ENCODE measurements at regions not wholly inside any gene's neighbourhood (a gene's known extent, or its start where the extent isn't known, plus 50 kb on each side); places are given as distances from the start of the nearest gene placed in this dataset.
"Not testable (repeated sequence)": the region's sequence is repeated elsewhere in the genome, so short reads cannot be mapped to it uniquely, and the experiment has no call there.

DNA sequence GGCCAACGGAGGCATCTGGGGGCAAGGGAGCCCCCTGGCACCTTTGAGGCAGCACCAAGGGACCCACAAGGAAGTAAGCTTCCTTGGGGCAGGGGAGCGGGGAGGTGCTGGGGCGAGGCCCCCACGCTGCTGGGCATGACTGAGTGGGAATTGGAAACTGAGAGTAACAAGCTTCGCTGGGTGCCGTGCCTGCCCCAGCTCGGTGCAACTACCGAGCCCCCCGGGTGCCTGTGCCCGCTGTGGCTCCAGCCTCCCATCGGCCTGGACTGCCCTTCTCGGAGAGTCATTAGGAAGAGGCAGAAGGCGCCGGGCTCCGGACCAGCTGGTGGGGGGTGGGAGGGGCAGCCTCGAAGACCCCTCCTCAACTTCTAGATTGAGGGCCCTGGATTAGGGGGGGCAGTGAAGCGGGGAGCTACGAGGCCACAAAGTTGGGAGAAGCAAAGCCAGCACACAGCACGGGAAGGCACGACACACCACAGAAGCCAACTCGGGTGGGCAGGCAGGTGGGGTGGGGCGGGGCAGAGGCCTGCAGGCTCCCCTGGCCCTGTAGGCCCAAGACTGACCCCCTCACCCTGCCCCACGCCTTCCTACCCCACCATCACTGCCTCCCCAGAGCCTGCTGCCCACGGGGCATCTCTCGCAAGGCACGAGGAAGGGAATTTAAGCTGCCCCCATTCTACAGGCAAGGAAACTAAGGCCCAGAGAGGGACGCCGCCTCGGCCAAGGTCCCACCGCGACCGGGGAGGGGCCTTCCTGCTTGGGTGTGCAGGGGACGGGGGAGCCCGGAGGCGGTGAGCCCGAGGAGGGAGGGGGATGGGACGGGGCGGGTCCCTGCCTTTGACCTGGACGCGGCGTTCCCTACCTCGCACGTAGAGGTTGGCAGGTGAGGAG lies 83.2 kb downstream of the PTPRS start:
- DNase-seq (ENCODE audit: low read depth in 2 of 2) = no peak

DNA sequence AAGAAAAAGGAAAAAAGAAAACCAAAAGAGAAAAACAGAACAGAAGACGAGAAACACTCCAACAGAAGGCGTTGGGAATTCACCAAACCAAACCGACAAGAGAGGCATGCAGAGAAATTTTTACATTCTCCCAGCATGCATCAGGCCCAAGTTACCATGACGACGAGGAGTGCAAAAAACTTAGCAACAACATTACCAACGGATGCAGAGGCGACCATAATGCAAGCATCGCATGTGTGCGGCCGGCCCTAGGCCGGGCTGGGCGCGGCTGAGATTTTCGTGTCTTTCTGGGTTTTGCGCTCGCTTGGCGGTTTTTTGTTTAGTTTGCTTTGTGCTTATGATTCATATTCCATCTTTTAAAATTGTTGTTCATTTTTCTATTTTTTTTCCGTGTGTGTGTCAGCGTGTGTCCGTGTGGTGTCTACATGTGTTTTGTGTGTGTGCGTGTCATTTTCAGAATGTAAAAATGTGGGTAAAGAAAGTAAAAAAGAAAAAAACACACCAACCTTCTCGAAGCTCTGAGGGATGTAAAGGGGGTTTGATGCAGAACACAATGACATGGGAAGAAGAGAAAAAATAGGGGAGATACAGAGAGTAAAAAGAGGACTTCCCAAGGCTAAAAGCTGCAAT lies 84.9 kb downstream of the PTPRS start:
- no peak for DNase-seq (ENCODE audit: low read depth in 2 of 2)

DNA sequence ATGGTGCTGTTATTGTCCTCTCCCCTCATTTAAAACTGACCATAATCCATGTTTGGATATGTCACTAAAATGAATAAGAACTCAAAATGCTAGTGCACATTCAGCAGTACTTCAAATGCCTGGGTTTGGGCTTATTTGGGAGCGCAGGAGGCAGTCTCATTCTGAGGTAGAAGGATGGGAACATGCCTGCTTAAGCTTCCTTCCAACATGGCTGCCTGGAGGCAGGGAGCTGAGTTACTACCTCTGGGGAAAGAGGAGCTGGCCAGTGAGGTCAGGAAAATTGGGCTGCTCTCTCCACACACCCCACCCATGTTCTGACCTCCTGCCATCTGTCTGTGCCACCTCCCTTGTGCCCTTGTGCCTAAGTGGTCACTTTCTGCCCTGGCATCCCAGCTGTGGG lies 85.7 kb downstream of the PTPRS start:
- DNase-seq (ENCODE audit: low read depth in 2 of 2) = no peak

DNA sequence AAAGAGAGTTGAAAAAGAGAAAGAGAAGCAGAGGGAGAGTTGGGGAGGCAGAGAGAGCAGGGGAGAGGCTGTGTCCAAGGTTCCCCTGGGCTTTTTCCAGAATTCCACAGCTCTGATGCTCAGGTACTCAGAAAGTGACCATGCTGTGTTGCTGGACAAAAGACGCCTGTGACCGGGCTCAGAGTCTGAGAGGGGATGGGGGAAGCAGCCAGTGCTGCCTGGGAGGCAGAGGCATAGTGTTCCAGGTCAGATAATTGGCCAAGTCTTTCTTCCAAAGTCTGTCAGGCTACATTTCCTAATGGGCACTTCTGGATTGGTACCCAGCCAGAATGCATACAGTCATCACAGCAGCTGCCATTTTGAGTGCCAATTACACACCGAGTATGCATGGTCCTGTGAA lies 86.1 kb downstream of the PTPRS start:
- DNase-seq (ENCODE audit: low read depth in 2 of 2) = no peak

DNA sequence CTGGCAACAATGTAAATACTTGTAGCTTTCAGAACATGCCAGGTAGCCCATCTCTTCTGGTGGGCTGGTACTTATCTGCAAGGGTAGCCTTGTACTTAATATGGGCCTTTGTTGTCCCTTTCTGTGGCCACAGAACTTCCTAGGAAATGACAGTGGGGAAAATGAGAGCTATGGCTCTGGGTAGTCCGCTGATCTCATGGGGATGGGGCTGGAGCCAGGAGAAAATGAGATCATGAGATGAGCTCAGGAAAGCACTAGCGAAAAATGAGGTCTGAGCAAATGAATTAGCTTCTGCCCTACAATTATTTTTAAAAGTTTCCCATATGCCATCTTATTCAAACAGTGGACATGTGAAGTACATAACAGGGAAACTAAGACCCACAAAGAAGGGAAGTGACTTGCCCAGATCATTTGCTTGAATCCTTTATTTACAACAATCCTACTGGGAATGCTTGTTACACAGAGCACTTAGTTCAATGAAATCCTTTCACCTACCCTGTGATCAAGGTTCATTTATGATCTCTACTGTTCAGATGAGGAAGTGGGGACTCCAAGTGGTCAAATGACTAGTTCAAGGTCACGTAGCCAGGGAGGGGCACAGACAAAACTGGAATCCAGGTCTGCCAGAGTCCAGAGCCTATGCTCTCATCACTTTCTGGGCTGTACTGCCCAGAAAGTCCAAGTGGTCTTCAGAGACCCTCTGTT lies 87.1 kb downstream of the PTPRS start:
- DNase-seq (ENCODE audit: low read depth in 2 of 2) = no peak

DNA sequence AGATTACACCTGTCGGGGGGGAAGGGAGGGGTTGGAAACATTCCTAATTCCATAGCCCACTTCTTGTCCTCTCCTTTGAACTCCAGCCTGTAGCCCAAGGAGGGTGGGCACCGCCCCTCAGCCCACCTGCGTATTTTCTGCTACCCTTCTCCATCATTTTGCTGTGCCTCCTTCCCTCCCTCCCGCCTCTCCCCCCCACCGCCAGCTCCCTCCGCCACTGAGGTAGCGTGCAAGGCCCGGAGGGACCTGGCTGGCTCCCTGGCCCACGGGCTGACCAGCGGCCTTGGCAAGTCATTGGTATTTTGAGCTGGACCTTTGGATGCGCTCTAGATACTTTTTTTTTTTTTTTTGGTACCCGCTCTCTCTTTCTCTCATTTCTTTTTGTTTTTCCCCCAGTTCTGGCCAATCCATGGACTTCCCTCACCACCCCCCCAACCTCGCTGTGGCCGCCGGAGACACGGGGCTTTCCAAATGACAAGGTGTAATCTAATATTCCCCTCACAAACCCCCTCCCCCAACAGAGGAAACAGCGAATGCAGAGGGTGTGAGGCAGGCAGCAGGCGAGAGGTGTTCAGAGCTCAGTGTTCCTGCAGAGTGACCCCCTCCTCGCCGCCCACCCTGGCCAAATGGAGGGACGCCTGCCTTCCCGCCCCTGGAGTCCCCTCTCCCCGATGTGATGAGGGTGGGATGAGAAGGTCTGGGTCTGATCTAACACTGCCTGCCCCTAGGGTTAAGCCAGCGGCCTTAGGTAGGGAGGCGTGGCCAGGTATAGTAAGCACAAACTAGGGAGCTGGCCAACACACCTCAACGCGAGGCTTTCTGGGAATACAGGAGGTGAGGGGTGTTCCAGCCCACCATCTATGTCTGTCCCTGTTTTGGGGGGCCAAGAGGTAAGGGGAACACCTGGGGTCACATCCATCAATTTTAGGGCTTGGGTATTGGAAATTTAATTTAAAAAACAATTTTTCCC lies 89.2 kb downstream of the PTPRS start:
- DNase-seq (ENCODE audit: low read depth in 2 of 2) = no peak

DNA sequence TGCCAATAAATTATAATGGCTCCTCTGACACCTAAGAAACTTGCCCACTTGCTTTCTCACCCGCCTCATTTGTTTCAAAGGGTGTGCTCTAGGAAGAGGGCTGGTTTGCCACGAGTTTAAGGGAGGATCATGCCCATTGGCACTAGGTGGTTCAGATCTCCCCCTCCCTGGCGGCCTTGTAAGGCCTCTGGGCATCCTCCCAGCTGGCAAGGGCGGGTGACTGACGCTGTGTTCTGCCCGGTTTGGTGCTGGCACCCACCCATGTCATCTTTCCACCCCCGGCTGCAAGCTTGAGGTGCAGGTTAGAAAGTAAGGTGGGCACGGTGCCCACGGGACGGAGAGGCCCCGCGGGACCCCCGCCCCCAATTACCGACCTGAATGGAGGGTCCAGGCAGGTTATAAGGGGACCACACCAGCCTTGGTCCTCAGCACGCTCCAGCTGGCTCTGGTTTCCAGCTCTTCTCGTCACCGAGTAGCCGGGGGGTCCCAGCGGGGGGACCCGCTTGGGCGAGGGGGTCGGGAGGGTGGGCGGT lies 90.4 kb downstream of the PTPRS start:
- DNase-seq (ENCODE audit: low read depth in 2 of 2) = no peak

DNA sequence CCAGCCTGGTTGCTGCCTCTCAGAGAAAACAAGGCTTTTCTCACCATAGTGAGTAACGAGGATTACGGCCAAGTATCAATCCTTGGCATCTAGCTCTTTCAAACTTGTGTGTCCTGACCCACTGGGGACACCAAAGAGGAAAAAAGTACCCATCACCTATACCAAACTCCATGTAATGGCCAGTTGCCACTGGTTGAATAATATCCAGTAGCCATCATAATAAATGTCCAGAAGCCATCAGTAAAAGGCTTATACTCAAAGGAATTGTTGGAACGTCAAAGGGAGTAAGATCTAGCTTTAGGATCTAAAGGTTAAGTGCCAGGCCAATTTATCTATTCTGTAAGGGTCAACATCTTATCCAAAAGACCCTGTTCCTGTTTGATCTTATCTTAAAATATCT lies 91.1 kb downstream of the PTPRS start:
- DNase-seq (ENCODE audit: low read depth in 2 of 2) = no peak

DNA sequence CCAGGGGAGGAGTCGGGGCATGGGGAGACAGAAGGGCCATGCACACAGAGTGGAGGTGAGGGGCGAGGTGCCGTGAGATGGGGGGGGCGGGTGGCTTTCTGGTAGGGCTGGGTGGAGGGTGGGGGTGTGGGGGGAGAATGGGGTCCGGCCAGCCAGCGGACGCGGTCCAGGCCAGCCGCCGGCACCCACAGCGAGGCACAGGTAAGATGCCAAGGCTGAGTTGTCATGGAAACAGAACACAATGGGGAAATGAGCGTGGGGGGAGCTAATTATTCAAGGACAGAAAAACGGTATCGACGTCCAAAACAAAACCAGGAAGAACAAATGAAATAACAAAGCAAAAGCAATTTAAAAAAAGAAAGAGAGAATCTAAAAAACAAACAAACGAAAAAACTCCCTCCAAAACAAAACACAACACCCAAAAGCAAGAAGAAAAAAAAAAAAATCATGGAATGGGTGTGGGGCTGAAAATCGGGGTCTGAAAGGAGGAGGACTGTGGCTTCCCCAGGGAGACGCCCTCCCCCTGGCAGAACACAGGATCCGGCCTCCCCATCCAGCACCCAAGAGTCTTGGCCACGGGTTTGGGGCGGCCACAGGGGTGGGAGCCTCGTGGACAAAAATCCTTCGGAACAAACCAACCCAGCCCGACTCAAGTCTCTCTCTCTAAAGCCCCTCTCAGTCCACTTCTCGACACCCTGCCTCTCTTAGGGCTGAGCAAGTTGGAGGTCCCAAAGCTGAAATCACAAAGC lies 92.5 kb downstream of the PTPRS start:
- DNase-seq (ENCODE audit: low read depth in 2 of 2) = no peak

DNA sequence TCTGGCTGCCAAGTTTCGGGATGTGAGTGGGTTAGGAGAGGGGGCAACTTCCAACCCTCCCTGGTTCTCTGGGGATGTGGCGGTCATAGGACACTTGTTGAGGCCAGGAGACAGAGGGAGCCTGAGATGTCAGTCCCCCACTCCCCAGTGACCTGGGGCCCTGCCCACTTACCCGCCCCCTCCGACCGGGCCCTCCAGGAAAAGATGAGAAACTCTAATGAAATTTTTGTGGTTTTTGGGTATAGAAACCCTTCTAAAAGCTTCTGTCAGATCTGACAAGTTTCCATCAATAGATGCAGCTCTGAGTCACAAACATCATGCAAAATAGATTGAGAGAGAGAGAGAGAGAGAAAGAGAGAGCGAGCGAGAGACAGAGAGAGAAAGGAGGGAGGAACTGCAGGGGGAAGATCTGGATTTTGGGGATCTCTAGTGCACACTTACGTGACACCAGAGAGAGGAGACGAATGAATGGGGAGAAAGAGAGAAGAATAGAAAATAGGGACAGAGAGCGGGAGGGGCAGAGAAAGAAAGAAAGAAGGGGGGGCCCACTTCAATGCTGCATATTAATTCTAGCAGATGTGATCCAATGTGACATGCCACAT lies 94.0 kb downstream of the PTPRS start:
- peak; percentile 1 to 4 for DNase-seq (ENCODE audit: low read depth in 2 of 2)

DNA sequence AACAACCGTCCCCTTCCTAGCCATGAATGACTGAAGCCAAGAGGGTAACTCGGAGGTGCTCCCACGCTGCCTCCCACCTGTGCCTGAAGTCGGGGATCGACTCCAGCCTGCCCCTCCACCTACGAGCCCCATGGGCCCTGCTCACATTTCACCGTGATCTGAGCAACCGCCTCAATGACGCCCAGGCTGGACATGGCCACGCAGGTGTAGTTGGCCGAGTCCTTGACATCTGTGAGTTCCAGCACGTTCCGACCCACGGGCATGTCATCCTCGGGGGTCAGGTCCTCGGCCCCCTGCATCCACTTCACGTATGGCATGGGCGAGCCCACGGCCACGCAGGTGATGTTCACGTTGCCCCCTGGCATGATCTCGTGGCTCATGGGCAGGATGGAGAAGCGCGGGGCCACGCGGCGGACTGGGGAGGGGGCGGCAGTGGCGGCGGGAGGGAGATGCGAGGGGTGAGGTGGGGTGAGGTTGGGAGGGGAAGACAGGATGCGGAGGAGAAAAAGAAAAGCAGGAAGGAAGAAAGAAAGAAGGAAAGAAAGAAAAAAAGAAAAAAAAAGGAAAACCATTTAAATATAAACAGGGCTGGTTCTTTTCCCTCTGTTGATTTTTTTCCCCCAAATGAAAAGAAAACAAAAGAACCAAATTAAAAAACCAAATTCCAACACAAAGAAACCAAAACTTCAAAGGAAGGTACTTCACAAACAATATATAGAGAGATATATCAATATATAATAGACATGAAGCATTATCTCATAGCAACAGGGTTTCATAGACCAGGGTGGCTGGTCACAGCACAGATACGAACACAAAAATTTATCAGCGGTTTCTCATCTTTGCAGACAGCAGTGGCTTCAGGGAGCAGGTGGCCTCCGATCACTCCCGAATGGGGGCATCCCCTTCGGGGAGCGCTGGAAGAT lies 94.7 kb downstream of the PTPRS start:
- DNase-seq (ENCODE audit: low read depth in 2 of 2) = no peak

DNA sequence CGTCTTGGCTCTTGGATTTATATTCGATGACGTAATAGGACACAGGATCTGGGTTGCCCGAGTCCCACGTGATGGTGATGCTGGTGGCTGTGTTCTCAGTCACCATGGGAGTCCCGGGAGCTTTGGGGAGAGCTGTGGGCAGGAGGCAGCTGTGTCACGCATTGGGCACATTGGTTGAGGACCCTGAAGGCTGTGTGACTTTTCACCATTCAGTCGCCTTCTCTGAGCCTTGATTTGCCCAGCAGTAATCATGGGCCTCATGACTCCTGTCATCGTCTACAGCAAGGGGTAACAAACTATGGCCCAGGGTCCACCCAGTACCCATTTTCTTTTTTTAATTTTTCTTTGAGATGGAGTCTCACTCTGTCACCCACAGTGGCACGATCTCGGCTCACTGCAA lies 96.3 kb downstream of the PTPRS start:
- no peak for DNase-seq (ENCODE audit: low read depth in 2 of 2)

DNA sequence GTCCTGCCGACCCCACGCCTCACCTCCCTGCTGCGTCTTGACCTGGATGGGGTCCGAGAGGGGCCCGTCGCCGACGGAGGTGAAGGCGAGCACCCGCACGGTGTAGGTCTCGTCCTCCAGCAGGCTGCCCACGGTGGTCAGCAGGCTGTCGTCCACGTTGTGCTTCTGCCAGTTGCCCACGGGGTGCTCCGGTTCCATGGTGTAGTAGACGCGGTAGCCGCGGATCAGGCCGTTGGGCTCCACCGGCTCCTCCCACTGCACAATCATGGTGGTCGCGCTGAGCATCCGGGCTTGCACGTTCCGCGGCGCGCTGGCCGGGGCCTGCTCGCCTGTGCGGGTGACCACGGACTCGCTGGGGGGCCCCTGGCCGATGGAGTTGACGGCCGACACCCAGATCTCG lies 96.7 kb downstream of the PTPRS start:
- DNase-seq (ENCODE audit: low read depth in 2 of 2) = no peak

DNA sequence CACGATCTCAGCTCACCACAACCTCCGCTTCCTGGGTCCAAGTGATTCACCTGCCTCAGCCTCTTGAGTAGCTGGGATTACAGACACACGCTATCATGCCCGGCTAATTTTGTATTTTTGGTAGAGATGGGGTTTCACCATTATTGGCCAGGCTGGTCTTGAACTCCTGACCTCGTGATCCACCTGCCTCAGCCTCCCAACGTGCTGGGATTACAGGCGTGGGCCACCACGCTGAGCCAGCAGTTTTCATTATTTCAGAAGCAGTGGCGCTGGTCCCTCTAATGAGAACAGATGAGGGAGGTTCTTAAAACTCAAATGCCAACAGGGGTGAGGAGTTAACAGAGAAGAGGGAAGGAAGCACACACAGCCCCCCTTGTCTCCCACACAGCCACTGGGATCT lies 98.7 kb downstream of the PTPRS start:
- DNase-seq (ENCODE audit: low read depth in 2 of 2) = not testable (repeated sequence)

DNA sequence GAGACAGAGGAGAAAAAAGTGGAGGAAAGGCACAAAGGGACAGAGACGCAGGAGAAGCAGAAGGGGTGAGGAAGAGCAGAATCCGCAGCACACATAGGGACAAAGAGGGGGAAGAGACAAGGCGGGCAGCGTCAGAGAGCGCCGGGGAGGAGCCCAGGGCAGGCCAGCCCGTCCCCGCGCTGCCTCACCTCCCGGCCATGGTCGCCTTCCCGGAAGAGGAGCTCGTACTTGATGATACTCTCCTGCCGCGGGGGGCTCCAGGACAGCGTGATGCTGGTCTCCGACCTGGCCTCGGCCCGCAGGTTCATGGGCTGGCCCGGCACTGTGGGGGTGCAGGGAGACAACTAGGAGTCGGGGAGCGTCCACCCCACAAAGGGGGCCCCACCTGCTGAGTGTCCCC lies 100.6 kb downstream of the PTPRS start:
- no peak for DNase-seq (ENCODE audit: low read depth in 2 of 2)

DNA sequence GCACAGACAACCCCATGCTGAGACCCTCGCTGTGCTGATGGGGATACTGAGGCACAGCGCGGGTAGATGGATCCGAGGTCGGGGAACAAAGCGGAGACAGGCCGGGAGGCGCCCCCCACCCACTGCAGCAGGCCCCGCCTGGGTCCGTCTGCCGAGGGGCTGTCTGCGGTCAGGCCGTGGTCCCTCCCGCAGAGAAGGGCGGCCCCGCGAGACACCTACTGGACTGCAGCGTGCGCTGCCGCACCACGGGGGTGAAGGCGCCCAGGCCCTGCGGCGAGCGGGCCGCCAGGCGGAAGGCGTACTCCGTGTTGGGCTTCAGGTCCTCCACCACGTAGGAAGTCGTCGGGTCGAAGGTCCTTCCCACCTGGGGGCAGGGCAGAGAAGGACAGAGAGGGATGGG lies 101.9 kb downstream of the PTPRS start:
- DNase-seq (ENCODE audit: low read depth in 2 of 2) = no peak

DNA sequence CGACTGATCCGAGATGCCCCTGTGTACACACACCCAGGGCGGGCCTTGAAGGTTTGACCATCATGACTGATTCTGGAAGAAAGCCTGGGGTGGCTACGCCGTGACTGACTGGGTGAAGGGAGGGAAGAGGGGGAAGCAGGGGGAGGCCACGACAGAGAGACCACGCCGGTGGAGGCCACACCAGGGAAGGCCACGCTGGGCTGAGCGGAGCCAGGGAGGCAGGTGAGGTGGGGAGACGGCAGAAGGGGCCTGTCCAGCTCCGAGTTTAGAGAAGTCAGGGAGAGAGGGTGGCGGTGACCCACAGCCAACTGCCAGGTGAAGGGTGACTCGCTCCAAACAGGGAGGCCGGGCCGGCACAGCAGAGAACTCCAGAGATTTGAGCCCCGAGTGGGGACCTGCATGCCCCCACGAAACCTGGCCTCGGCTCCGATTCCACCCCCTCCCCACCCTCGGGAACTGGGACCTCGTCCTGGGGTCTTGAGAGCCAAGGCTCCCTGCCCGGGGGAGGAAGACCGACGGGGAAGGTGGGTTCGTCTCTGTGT lies 102.6 kb downstream of the PTPRS start:
- no peak for DNase-seq (ENCODE audit: low read depth in 2 of 2)

DNA sequence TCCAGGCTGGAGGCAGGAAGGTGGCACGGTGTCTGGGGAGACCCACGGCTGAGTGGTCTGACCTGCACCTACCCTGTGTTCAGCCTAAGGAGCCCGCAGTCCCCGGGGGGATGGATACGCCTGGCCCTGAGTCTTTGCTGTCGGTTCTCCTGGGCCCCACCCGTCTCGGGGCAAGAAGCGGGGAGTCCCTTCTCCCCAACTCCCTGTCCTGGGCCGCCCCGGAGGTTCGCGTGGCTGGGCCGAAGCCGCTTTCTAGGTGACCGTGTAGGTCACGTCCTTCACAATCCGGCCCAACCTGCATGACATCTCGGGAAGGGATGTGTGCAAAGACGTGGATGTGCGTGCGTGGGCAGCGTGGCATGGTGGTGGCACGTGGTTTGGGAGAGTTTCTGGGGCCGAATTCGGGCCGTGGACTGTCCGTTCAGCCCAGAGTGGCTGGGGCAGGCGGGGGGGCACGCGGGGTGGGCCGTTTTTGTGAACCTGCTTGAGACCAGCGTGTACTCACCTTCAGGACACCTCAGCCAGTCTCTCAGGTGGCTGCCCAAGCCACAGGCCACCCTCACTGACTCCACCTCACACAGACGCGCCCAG lies 103.3 kb downstream of the PTPRS start:
- DNase-seq (ENCODE audit: low read depth in 2 of 2) = no peak

Measured in activated CD4-positive, alpha-beta T cell treated with anti-CD3 and anti-CD28 coated beads for 24 hours (primary cell).